Ascending aorta (tissue), 2 donors: ENCODE measurements at regions not wholly inside any gene's neighbourhood (a gene's known extent, or its start where the extent isn't known, plus 50 kb on each side); places are given as distances from the start of the nearest gene placed in this dataset.

Source experiments
- DNase-seq, 2 donors: peaks; one replicate each; pipeline ENCODE4 v3.0.0-alpha.2; 2019; ENCODE audit warnings: low spot score in 2 of 2
- H3K27ac ChIP-seq, 2 donors: fragments of 200-600 bp; sonication (generic); one replicate each; pipeline ENCODE4 v1.5.1; 2016 to 2017; ENCODE audit warnings: mild to moderate bottlenecking in 1 of 2
- H3K27me3 ChIP-seq: fragments of 200-600 bp; sonication (generic); one replicate; pipeline ENCODE4 v1.5.1; 2017
- H3K36me3 ChIP-seq, 2 donors: fragments of 200-600 bp; sonication (generic); one replicate each; pipeline ENCODE4 v1.5.1; 2016
- H3K4me1 ChIP-seq, 2 donors: fragments of 200-600 bp; sonication (generic); one replicate each; pipeline ENCODE4 v1.5.1; 2016 to 2017; ENCODE audit warnings: mild to moderate bottlenecking in 1 of 2
- H3K4me3 ChIP-seq, 2 donors: fragments of 200-600 bp; sonication (generic); one replicate each; pipeline ENCODE4 v1.5.1; 2016 to 2017; ENCODE audit warnings: mild to moderate bottlenecking in 1 of 2
- H3K9me3 ChIP-seq, 2 donors: fragments of 200-600 bp; sonication (generic); one replicate each; pipeline ENCODE4 v1.5.1; 2016
- intact Hi-C: fragments of 100-400 bp; cut with DNase I; formaldehyde crosslinking; loops from one replicate; pipeline ENCODE4 v1.15.1; 2023
- TF ChIP-seq, protein P1 (sequence below), 3 experiments: fragments of 200-600 bp in 2 of 3; fragments of 450-650 bp in 1 of 3; sonication (generic) in 2 of 3; IDR thresholded peaks; one replicate each; pipeline ENCODE4 v1.5.1; 2016 to 2019; ENCODE audit warnings: antibody characterized with exemption in 3 of 3, mild to moderate bottlenecking in 1 of 3, moderate library complexity in 1 of 3

DNA sequence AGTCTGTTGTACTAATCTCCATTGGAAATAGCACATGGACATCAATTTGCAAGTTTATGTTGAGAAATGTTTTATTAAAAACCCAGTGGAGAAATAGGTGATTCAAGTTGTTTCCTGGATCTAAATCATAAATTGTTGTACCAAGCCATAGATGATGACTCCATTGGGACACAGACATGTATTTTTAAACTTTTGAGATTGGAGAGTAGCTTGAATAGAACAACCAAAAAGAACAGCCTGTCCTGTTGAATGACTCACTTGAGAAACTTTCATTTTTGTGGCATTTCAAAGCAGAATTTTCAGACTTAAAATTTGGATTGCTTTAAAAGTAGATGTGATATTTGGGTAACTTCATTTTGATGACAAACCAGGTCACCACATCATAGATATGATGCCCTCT is 197.5 kb downstream of the GPAM start:
- Histone ChIP-seq H3K27ac (peak overlapping the region; percentile 54 to 70), H3K4me1 (no peaks in the 10 kb centered on the region), H3K27me3 (no peaks in the 10 kb centered on the region), H3K4me3 (no peak overlapping the region), H3K9me3 (no peaks in the 10 kb centered on the region), H3K36me3 (no peaks in the 10 kb centered on the region)
- intact Hi-C loops = loop anchor here (1.0 kb wide), 1 partner anchor 14 kb away; no protein-coding TSS in a partner anchor
- no peak for DNase-seq
- TF ChIP-seq, protein P1, sequence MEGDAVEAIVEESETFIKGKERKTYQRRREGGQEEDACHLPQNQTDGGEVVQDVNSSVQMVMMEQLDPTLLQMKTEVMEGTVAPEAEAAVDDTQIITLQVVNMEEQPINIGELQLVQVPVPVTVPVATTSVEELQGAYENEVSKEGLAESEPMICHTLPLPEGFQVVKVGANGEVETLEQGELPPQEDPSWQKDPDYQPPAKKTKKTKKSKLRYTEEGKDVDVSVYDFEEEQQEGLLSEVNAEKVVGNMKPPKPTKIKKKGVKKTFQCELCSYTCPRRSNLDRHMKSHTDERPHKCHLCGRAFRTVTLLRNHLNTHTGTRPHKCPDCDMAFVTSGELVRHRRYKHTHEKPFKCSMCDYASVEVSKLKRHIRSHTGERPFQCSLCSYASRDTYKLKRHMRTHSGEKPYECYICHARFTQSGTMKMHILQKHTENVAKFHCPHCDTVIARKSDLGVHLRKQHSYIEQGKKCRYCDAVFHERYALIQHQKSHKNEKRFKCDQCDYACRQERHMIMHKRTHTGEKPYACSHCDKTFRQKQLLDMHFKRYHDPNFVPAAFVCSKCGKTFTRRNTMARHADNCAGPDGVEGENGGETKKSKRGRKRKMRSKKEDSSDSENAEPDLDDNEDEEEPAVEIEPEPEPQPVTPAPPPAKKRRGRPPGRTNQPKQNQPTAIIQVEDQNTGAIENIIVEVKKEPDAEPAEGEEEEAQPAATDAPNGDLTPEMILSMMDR (IDR thresholded peaks at IDR 0.05) = no peak

DNA sequence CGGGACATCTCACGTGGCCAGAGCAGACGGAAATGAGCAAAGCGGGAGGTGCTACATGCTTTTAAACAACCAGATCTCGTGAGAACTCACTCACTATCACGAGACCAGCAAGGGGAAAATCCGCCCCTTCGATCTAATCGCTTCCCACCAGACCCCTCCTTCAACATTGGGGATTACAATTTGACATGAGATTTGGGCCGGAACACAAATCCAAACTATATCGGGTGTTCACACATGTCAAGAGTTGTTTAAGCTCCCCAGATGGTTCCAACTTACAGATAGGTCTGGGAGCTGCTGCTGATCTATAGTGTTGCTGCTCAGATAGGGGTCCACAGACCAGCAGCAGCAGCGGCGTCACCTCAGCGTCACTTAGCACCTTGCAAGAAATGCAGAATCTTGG is 194.9 kb downstream of the GPAM start:
- H3K36me3 ChIP-seq = no peaks in the 10 kb centered on the region
- TF ChIP-seq, protein P1 (IDR thresholded peaks at IDR 0.05) = no peak
- H3K4me1 ChIP-seq = no peaks in the 10 kb centered on the region
- no peaks in the 10 kb centered on the region for H3K27me3 ChIP-seq
- H3K27ac ChIP-seq = no peak overlapping the region
- intact Hi-C loops = no loop called here
- no peaks in the 10 kb centered on the region for H3K9me3 ChIP-seq
- H3K4me3 ChIP-seq = no peak overlapping the region
- no peak for DNase-seq

DNA sequence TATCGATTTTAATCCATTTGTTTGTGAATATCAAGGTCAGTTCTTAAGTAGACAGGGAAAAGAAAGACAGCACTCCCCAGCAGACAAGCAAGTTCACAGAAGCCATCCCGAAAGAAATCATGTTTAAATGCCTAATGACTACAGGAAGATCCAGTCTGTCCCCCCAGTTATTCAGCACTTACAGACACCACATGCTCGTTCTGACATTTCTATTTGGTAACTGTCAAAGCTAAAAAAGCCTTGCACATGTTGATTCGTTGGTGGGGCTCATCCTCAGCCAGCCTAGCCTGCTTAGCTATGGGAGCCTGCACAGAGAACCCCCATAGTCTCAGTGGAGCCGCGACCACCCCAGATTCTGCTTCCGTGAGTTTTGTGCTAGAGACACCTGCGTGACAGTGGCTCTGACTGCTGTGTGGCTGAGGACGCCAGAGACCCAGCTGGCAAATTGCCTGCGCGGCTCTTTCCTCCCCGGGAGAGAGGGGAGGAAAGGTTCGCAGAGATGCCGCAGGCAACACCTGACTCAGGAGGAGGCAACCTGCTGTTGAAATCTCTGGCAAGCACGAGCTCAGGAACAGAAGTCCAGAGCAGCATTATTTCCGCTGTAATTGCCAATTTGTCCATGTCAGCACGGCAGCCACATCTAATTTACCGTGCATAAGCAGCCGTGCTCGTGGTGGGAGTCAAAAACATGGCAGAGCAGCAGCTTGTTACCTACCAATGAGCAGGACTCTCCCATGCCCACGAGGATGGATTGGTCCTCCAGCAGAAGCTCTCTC is 194.2 kb downstream of the GPAM start:
- H3K4me3 ChIP-seq = no peak overlapping the region
- H3K27ac ChIP-seq = no peak overlapping the region
- H3K27me3 ChIP-seq = no peaks in the 10 kb centered on the region
- TF ChIP-seq, protein P1 (IDR thresholded peaks at IDR 0.05) = no peak
- H3K36me3 ChIP-seq = no peaks in the 10 kb centered on the region
- DNase-seq = no peak
- intact Hi-C loops = no loop called here
- no peaks in the 10 kb centered on the region for H3K9me3 ChIP-seq
- H3K4me1 ChIP-seq = no peaks in the 10 kb centered on the region

DNA sequence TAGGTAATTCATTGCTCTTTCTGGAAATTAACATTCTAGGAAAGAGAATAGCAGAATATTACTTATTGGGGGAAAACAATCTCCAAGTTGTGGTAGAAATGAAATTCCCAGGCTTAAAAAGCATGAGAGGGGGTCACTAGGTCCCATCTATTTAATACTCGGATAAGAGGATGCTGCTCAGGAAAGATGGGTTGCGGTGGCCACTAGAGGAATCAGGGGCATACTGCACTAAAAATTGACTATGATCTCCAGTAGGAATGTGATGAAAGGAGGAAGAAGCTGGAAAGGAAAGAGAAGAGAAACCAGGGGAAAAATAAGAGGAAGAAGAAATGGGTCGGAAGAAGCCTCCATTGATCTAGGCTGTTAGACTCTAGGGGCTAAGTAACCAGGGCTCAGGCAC is 192.8 kb downstream of the GPAM start:
- no peak overlapping the region for H3K4me3 ChIP-seq
- no peaks in the 10 kb centered on the region for H3K4me1 ChIP-seq
- TF ChIP-seq, protein P1 (IDR thresholded peaks at IDR 0.05) = peak in 2 of 3 experiments; percentile 18 to 22
- intact Hi-C loops = no loop called here
- no peak for DNase-seq
- no peaks in the 10 kb centered on the region for H3K36me3 ChIP-seq
- H3K27me3 ChIP-seq = no peaks in the 10 kb centered on the region
- H3K27ac ChIP-seq = no peak overlapping the region
- H3K9me3 ChIP-seq = no peaks in the 10 kb centered on the region

DNA sequence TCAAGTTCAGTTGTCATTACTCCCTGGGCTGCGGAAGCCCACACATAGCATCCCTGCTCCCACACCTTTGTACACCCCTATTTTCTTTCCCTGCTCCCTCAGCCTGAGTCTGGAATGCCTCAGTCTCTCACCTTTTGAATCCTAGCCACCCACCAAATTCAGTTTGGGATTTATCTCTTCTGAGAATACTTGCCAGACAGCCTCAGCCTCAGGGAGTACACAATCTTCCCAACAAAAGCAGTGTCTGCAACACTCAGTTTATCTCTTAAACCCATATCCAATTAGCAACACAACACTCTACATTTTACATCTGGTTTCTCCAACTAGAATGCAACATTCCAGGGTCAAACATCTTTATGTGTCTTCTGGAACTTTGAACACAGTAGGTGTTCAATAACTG is 190.2 kb downstream of the GPAM start:
- TF ChIP-seq, protein P1 (IDR thresholded peaks at IDR 0.05) = no peak
- Histone ChIP-seq H3K4me1 (no peaks in the 10 kb centered on the region), H3K36me3 (no peaks in the 10 kb centered on the region), H3K9me3 (no peaks in the 10 kb centered on the region), H3K4me3 (no peak overlapping the region), H3K27ac (no peak overlapping the region), H3K27me3 (no peaks in the 10 kb centered on the region)
- DNase-seq = no peak
- intact Hi-C loops = no loop called here
